GM18861 (cell line): ENCODE measurements at regions not wholly inside any gene's neighbourhood (a gene's known extent, or its start where the extent isn't known, plus 50 kb on each side); places are given as distances from the start of the nearest gene placed in this dataset.
A peak's percentile ranks its signal among the peaks of the same experiment; 100 is the strongest.

Source experiments
- ATAC-seq: cut with Tn5 transposase; IDR thresholded peaks from one replicate; pipeline ENCODE4 v1.9.1; 2021; ENCODE audit not compliant: unreplicated experiment

DNA sequence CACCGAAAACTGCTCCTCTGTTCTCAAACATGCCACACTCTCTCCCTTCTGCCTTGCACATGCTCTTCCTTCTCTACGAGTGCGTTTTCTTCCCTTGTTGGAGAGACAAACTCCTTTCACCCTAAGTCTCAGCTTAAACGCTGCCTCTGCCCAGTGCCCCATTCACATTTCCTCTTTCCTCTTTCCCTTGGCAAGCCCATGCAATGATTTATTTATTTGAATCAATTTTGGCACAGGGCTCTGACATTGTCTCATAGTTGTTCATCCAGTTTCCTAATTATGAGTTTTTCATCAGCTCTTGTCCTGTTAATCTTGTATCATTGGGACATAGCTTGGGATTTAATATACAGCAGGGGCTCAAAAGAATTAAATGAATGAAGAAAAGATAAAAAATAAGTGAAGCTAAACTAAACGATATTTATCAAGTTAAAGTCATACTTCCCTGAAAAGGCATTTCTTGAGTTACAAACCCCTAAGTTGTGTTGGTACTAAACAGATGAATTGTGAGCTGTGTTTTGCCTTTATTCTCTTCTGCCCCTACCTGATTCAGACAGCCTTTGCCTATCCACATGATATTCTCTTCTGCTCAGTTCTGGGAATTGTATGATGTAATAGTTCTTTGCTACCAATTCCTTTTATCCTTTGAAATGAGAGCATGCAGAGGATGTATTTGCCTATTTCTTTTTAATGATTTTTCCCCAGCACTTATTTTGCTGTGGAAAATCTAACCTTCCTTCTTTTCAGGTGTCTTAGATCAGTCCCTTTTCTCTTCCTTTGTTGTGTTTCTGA, 704.4 kb downstream of the UTRN start:
- ATAC-seq, result no peak

DNA sequence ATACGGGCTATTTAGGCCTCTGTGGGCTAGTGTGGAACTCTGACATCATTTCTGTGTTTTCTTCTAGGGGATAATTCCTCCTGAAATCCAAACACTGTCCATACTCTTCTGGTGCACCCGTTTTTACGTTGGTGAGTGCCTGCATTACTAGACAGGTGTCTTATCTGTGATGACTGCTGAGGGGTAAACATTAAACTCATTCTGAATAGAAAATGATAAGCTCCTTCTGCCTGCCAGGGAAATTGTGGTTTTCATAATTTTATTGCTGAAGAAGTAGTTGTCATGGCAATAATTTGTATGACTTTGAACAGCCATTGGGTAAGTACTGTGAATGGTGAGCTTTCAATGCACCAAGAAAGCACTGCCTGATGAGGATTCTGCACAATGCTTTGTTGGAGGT, 705.6 kb downstream of the UTRN start:
- no peak for ATAC-seq

DNA sequence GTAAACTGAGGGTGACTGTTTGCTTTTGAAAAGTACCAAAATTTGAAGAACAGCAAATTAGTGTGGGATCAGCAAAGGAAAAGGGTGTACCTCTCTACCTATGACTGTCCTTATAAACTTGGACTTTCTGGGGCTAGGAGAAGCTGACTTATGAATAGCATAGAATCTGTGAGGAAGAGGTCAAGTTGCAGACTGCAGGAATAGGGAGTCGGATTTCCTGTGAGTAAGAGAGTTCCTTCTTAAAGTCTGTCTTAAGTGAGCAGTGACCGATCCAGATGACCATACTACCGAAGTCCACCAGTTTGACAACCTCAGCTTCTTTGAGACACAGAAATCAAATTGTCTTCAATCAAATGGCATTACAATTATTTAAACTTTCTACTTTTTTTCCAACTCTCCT, 708.7 kb downstream of the UTRN start:
- no peak for ATAC-seq

DNA sequence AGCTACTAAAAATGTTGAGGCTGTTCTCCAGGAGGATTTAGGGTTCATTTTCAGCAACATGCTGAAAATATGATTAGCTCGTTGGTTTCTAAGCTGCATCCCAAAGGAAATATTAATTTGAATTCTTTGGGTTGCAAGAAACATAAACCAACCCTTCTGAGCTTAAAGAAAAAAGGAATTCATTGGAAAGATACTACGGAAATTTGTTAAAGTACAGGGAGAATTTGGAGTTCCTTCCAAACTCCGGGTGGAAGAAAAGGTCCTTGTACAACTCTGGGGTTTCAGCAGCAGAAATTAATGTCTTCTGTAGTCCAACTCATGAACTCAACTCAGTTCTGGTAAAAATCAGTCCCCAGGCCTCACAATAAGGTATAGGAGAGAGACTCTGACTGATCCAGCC, 712.9 kb downstream of the UTRN start:
- ATAC-seq, result no peak

DNA sequence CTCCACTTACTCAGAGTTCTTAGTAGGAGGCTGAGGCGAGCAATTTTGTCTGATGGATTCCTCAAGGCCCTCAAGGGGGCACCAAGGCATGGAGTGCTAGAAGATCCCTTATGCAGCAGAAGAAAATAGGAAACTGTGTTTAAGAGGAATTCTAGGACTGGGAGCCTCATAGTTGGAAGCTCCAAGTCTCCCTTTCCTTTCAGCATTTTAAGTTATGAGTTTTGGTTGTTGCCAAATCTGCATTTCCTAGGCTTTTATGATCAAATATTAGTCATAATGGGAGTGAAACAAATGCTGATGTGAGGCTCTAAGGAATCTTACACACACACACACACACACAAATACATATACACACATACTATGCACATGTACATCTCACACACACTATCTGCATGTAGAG, 714.0 kb downstream of the UTRN start:
- no peak for ATAC-seq

DNA sequence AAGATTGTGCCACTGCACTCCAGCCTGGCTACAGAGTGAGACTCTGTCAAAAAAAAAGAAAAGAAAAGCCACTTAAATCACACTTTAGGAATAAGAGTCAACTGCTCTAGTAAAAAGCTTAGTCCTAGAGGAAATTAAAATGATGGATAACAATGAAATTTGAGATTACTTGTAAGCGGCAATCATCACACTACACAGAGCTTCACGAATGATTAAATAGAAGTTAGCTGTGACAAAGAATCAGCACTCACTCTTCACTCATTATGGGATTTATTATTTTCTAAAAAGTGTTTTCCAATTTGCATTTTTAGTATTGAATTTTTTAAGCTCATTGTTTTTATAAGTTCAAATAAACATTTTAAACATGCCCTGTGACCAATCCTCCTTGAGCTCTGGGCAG, 718.0 kb downstream of the UTRN start:
- no peak for ATAC-seq

DNA sequence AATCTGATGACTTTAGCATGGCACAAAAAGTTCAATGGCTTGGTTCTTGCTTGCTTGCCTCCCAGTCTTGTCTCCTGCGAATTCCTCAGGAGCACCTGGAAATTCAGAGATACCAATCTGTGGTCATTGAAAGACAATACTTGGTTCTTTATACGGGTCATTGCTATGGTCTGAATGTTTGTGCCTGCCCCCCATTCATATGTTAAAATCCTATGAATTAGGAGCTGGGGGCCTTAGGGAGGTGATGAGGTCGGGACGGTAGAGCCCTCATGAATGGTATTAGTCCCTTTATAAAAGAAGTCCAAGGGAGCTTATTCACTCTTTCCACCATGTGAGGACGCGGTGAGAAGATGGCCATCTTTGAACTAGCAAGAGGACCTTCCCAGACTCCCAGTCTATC, 721.8 kb downstream of the UTRN start:
- ATAC-seq, result no peak

DNA sequence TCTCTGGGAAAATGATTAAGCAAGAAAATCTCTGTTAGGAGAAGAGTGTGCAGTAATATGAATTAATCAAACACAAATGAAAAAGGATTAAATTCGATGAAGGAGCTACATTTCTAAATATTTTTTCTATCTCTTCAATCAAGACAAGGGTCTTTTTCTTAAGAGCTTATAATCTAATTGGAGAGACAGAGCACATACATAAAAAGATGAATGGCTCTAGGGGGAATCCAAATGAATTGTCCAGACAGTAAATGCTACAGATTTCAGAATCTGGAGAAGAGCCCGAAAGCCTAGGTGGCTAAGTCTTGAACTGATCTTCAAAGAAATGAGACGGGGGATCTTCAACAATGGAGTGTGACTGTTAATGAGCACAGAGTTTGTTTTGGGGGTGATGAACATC, 723.6 kb downstream of the UTRN start:
- ATAC-seq, result no peak

DNA sequence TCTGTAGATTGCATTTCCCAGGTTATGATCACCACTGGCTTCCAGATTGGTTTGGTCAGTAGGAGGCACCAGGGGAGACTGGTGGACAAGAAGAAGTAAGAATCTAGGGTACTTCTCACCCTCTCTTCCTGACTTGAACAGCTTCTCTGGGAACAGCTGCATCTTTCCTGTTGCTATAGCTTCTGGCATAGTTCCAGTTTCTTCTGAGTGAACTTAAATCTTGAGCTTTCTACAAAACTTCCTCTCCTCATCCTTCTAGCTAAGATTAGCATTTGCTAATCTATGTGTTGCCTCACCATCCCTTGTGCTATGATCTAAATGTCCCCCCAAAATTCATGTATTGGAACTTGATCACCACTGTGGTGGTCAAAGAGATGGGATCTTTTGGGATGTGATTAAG, 724.6 kb downstream of the UTRN start:
- no peak for ATAC-seq

DNA sequence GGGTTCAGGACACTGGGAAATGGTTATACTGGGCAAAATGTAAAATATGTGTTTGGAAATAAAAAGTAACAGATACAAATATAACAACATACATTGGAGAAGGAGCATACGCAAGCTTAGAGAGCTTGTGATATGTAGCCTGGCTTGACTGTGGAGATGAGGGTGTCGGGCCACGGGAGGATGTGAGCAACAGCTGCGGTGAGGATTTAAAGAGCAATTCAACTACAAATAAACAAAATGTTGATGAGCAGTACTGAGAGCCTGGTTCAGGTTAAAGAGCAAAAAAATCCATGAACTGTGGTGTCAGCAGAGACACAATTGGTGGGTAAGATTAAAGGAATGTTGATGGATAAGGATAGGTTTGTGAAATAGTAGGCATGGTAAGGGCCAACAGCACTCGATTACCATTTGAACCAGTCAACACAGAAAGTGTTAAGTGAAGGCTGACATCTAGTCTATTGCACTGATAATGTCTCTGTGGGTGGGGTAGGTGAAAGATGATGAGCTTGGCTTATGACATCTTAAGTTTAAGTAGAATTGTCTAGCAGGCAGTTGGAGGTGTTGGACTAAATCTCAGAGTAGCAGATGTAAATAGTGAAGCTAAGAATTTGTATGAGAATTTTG, 723.2 kb downstream of the EPM2A start:
- ATAC-seq, result no peak

DNA sequence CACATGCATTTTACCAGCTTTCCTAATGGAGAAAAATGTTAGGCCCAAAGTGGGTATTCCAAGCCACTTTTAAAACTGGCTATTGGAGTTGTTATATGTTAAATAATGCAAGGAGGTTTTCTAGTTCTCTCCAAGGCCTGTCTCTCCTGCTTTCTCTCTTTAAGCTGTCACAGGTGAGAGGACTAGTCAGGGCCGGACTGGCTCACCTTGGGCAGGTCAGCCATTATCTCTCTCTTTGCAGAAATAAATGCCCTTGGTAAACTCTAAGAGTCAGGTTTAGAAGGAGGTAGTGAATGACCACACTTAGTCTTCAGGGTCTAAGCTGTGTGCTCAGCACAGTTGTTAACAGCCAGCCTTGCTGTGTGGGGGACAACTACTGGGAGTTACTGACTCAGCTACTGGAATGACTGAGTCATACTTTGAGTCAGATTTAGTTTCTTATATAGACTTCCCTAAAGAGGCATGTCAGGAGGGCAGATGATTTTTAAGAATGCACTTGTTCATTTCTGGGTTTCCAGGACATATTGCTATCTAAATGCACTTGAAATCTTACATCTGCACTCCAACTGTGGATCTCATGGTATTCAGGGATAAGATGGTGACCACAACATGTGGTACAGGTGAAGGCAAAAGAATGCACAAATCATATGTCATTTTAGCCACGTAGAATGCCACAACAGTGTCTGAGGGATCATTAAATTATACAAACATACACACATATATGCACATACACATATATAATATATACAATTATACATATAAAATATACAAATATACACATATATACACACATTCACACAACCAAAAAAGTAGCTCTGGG, 719.4 kb downstream of the EPM2A start:
- peak; percentile 96 for ATAC-seq

DNA sequence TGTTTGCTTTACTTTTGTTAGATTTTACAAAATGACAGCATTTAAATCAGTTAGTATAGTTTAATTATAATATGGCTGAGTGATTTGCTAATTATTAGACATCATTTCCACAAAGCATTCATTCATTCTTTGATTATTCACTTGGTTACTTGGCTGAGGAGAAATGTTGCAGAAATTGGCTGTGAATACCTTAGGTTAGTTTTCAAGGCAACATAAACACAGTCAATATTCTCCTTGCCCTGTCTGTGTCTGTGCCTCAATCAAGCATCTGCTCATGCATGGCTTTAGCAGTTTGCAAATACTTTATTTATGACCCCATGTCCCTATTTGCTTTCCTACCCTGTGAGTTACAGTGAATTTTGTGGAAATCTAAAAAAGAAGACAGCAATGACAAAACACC, 718.3 kb downstream of the EPM2A start:
- no peak for ATAC-seq

DNA sequence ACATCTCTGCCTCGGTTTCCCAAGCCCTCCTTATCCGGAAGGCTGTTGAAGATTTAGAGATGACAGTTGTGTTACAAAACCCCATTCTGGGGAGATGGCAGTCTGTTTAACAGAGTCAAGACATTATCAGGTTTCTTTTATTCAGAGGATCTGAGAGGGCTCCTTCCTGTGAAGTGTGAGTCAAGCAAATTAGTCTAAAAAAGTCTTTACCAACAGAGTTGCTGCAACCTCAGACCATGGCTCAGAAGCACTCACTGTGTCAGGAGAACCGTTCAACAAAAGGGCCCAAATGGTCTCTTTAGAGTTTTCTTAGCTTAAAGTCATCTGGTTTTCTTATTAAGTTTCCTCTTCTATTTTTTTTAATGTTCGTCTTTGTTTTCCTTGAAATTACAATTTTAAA, 717.8 kb downstream of the EPM2A start:
- ATAC-seq, result no peak

DNA sequence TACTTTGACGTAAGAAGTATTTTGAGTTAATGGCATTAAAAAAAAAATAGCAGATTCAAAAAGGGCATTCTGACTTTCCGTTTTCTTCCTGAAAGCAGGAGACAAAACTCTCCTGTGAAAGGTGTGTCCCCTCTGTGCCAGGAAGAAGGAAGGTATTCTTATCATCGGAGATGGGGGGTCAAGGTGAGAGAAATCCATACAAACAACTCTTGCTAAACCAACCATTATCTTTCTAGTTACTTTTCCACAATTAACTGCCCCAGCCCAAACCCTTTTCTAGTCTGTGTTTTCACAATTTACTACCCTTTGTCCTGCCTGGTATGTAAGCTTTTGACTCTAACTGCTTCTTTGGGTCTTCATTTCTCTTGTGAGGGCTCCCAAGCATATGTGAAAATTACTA, 717.3 kb downstream of the EPM2A start:
- ATAC-seq, result no peak

DNA sequence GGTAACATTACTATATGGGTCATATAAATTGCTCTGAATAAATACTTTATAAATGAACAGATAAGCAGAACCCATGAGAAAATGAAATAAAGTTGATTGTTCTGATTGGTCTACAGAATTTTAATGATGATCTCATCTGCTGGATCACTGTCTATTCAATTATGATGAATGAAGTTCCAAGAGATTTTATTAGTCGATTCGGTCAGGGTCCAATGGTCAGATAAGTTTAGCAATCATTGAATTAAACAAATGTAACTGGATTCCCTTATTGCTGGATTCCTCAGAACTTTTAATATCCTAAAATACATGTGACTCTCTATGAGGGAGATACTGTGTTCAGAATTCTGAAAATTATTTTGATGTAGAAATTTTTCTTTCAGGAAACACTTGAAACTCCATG, 715.2 kb downstream of the EPM2A start:
- ATAC-seq, result no peak

DNA sequence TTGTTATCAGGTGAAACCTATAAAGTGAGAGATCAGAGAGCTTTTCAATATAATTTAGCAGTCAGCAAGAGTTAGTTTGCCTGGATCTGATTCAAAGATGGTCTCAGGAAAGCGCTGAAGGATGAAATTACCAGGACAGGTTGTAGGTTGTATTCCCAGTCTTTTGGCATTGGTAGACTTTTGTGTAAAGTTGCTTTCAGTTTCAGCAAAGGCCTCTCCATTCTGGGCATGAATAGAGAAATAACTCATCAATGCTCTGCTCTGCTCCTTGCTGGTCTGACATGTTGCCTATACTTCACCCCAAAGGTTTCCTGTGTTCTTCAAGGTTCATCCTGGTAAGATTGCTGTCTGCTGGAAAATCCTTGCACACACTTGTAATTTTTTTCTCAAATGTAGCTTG, 714.8 kb downstream of the EPM2A start:
- ATAC-seq, result no peak

DNA sequence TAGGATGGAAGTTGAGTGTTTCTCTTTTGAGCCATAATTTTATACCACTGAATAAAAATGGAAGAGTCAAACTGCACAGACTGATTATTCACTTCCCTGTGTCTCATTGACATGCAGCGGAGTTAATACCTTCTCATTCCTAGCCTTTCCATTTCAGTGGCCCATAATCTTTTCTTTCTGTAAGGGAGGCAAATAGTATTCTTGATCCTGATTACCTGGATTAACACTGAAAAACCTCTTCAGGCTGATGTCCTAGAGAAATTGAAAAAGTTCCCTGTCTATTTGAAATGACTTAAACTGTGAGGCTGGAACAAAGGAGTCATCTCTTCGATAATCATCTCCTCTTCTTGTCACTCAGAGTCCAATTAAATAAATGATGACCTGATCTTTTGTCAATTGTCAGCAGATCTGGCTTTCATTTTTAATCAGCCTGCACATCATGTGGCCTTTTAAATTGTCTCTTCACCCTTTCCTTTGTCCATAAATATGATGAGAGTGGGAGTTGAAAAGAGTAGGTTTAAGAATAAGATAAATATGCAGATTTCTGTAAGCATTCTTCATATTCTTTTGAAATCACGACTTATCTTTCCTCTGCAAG, 713.0 kb downstream of the EPM2A start:
- no peak for ATAC-seq

DNA sequence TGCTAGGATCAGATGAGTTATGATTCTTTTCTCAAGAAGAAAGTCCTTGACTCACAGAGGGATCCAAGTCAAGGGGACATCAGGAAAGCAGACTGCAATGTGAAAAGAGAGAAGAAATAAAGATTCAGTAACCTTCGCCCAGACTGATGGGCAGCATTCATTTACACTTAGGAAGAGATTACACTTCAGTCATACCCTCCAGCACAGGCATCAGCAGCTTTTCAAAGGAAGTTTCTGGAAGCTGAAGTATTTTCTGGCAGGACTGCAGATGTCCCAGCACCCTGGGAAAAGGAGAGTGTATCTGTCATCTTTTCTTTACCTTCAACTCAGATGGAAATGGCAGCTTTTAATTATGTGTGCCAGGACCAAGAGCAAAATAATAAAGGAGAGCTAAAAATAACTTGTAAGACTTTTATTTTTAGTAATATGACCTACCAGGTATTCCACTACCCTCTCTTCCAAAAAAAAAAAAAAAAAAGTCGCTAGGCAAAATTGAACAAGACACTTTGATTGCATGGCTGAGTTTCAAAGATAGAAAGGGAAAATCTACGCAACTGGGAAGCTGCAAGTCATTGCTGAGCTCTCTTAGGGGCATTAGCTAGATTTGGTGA, 712.1 kb downstream of the EPM2A start:
- no peak for ATAC-seq

DNA sequence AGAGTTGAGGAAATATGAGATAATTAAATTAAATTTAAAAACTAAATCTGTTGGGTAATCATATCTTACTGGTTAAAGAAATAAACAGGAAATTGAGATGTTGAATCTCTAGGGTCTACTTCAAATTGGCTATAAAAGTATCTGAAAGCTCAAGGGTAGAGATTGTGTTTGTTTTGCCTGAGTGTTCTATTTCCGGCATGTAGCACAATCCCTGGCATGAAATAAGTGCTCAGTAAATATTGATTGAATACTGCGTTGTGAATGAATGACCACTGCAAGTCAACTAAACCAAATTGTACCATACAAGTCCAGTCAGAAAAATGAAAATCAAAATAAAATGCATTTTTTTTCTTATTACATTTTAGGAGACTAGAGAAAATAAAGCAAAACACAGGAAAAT, 709.8 kb downstream of the EPM2A start:
- no peak for ATAC-seq

DNA sequence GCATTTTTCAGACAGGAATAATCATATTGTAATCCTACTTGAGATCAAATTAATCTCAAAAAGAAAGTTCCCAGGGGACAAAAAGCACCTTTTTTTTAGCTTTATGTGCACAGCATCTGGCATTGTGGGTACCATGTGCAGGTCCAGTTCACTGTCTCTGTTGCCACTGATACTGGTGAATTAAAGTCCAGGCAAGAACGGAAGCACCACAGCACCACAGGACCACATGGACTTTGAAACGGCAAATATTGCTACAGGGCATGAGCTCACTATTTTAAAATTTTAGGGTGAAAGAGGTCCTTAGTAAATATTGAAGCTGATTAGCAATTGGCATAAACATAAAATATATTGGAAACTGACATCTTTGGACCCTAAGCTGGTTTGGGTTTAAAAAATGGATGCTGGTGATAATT, 709.0 kb downstream of the EPM2A start:
- ATAC-seq, result no peak

DNA sequence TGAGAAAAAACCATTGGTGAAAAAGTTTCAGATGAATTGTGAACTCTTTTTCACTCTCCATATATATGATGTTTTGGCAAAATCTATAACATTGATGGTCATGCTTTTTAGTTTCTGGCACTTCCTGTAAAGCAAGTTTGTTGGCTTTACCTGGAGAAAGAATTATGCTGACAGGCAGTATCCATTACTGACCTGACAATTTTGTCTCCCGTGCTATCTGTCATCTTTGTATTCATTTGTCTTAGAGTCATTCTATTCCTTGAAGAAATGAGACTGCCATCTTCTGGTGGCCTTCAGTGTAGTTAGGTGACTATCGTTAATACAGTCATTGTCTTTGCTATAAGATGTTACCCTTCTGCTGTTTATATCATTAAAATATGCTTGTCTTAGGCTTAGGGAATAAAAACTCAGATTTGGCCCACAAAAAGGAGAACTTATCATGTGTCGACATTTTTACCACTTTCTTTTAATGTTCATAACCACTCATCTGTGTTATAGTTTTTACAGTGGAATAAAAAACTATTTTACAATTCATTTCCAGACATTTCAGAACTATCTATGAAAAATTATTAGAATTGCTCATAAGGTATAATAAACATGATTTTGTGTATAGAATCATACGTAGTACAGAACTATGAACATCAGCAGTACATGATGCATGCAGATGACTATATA, 707.0 kb downstream of the EPM2A start:
- peak; percentile 89 for ATAC-seq
